Endodermal cell (in vitro differentiated cells): ENCODE measurements at regions not wholly inside any gene's neighbourhood (a gene's known extent, or its start where the extent isn't known, plus 50 kb on each side); places are given as distances from the start of the nearest gene placed in this dataset.

Source experiments
- DNase-seq: peaks from one replicate; pipeline ENCODE4 v3.0.0-alpha.2; 2017
- H3K27ac ChIP-seq: 2 replicates; pipeline ENCODE4 v1.5.1; 2013; ENCODE audit warnings: mild to moderate bottlenecking, low read depth, low read length, moderate library complexity
- H3K27me3 ChIP-seq: 2 replicates; pipeline ENCODE4 v1.6.1; 2013; ENCODE audit warnings: mild to moderate bottlenecking, low read length, moderate library complexity; ENCODE audit not compliant: insufficient read depth, control insufficient read depth, poor library complexity, severe bottlenecking
- H3K36me3 ChIP-seq: 2 replicates; pipeline ENCODE4 v1.7.0; 2013; ENCODE audit warnings: mild to moderate bottlenecking, low read length, moderate library complexity; ENCODE audit not compliant: control insufficient read depth, insufficient read depth
- H3K4me1 ChIP-seq: one replicate; pipeline ENCODE4 v1.7.0; 2013; ENCODE audit warnings: low read length; ENCODE audit not compliant: control insufficient read depth, insufficient read depth
- H3K4me3 ChIP-seq: 2 replicates; pipeline ENCODE4 v1.5.1; 2013; ENCODE audit warnings: mild to moderate bottlenecking, low read length, moderate library complexity
- H3K9ac ChIP-seq: 2 replicates; pipeline ENCODE4 v1.6.1; 2013; ENCODE audit warnings: mild to moderate bottlenecking, low read length, moderate library complexity; ENCODE audit not compliant: poor library complexity, severe bottlenecking; ENCODE audit errors: extremely low read depth
- H3K9me3 ChIP-seq: 2 replicates; pipeline ENCODE4 v1.6.1; 2013; ENCODE audit warnings: mild to moderate bottlenecking, low read length, moderate library complexity; ENCODE audit not compliant: control insufficient read depth
- H3K27ac Mint-ChIP-seq: 2 replicates; pipeline ENCODE4 v1.8.0; 2020; ENCODE audit warnings: mixed read lengths
- H3K27me3 Mint-ChIP-seq: 2 replicates; pipeline ENCODE4 v1.8.0; 2021; ENCODE audit warnings: mild to moderate bottlenecking, mixed read lengths; ENCODE audit not compliant: insufficient read depth
- H3K36me3 Mint-ChIP-seq: 2 replicates; pipeline ENCODE4 v1.8.0; 2020; ENCODE audit warnings: low read depth, mixed read lengths
- H3K4me1 Mint-ChIP-seq: 2 replicates; pipeline ENCODE4 v1.8.0; 2020; ENCODE audit warnings: mixed read lengths
- H3K4me3 Mint-ChIP-seq: 2 replicates; pipeline ENCODE4 v1.8.0; 2020; ENCODE audit warnings: mild to moderate bottlenecking, moderate library complexity, mixed read lengths
- H3K9me3 Mint-ChIP-seq: 2 replicates; pipeline ENCODE4 v1.8.0; 2020; ENCODE audit warnings: mild to moderate bottlenecking, mixed read lengths
- WGBS, 2 experiments: methylation state at CpG; one replicate each; pipeline versions ENCODE4 v1.1.5 to v1.1.7; 2013; ENCODE audit warnings: missing lambda C conversion rate in 2 of 2, mixed read lengths in 1 of 2; ENCODE audit not compliant: insufficient coverage in 1 of 2, insufficient read length in 1 of 2; 5-methylcytosine and 5-hydroxymethylcytosine counted together
- TF ChIP-seq, protein P1 (sequence below): fragments of 200-600 bp; sonication (generic); conservative IDR thresholded peaks from 2 replicates; pipeline ENCODE4 v1.5.0; 2021; ENCODE audit warnings: antibody characterized with exemption, mild to moderate bottlenecking

DNA sequence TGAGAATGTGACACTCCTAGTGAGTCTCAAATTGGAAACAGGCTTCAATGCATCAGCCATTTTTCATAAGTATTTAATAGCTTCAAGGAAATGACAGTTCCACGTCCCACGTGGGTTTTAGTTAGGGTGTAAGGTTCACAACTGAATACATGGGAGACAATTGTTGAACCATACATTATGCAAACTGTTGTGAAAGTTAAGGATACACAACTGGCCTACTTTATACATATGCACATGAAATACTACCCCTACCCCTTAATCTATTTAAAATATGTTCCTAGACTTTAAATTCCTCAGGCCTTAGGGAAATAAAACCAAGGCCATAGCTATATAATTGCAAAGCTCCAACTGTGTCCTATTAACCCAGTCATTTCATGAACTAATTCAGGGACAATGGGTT is 436.1 kb downstream of the BTBD3 start:
- no peak for DNase-seq
- Histone ChIP-seq H3K9me3 (no peaks in the 10 kb centered on the region), H3K36me3 (no peaks in the 10 kb centered on the region), H3K9ac (no peak overlapping the region), H3K27me3 (no peaks in the 10 kb centered on the region), H3K4me3 (no peak overlapping the region), H3K4me1 (no peaks in the 10 kb centered on the region), H3K27ac (no peak overlapping the region)
- no peaks in the 10 kb centered on the region for H3K9me3 Mint-ChIP-seq
- no peaks in the 10 kb centered on the region for H3K36me3 Mint-ChIP-seq
- TF ChIP-seq, protein P1, sequence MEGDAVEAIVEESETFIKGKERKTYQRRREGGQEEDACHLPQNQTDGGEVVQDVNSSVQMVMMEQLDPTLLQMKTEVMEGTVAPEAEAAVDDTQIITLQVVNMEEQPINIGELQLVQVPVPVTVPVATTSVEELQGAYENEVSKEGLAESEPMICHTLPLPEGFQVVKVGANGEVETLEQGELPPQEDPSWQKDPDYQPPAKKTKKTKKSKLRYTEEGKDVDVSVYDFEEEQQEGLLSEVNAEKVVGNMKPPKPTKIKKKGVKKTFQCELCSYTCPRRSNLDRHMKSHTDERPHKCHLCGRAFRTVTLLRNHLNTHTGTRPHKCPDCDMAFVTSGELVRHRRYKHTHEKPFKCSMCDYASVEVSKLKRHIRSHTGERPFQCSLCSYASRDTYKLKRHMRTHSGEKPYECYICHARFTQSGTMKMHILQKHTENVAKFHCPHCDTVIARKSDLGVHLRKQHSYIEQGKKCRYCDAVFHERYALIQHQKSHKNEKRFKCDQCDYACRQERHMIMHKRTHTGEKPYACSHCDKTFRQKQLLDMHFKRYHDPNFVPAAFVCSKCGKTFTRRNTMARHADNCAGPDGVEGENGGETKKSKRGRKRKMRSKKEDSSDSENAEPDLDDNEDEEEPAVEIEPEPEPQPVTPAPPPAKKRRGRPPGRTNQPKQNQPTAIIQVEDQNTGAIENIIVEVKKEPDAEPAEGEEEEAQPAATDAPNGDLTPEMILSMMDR, result no peak
- H3K4me3 Mint-ChIP-seq, result no peak overlapping the region
- 71% methylated on average over 2 of the region's 2 CpGs; no CpG with 5 or more reads in 1 of the 2 experiments for WGBS, 2 experiments
- H3K27me3 Mint-ChIP-seq, result no peaks in the 10 kb centered on the region
- H3K27ac Mint-ChIP-seq, result no peak overlapping the region
- peaks cover 8% of the 10 kb centered on the region for H3K4me1 Mint-ChIP-seq

DNA sequence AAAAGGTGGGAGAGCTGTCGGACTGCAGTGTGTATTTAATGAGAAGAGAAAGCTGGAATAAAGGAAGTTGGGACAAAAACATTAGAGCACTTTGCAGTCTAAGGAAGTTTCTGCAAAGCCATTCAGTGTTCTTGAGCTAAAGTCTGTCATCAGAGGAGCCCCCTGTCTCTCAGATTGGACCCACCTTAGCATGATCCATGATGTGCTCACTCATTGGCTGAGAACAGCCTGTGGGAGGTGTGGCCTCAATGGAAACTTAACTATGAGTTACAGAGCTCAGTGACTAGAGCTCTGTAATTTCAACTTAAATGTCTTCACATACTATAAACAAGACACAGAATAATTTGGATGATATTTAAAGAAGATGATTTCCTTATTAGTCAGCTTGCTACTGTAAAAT is 437.0 kb downstream of the BTBD3 start:
- WGBS, 2 experiments, result 86 to 95% methylated on average over 1 of the region's 1 CpG
- Histone ChIP-seq H3K27ac (no peak overlapping the region), H3K4me3 (no peak overlapping the region), H3K36me3 (no peaks in the 10 kb centered on the region), H3K27me3 (no peaks in the 10 kb centered on the region), H3K9ac (no peak overlapping the region), H3K9me3 (no peaks in the 10 kb centered on the region), H3K4me1 (no peaks in the 10 kb centered on the region)
- Mint-ChIP-seq H3K4me3 (no peak overlapping the region), H3K36me3 (no peaks in the 10 kb centered on the region), H3K9me3 (no peaks in the 10 kb centered on the region), H3K27me3 (no peaks in the 10 kb centered on the region), H3K4me1 (peaks cover 3% of the 10 kb centered on the region), H3K27ac (no peak overlapping the region)
- DNase-seq, result no peak
- TF ChIP-seq, protein P1, result no peak

DNA sequence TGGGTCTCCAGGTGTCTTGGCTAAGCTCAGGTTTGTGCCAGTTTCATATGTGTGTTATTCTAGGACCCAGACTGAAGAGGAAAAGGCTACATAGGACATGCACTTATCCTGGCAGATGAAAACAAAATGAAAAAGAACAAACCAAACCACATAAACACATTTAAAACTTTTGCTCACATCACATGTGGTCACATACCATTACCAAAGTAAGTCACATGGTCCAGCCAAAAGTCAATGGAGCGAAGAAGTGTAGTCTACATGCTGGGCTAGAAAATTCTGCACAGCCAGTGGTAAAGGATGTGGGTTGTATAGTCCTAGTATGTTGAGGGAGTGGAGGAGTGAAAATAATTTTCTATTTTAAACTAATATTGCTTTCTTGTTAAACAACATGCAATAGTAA is 437.5 kb downstream of the BTBD3 start:
- Histone ChIP-seq H3K27ac (no peak overlapping the region), H3K4me1 (no peaks in the 10 kb centered on the region), H3K36me3 (no peaks in the 10 kb centered on the region), H3K4me3 (no peak overlapping the region), H3K27me3 (no peaks in the 10 kb centered on the region), H3K9ac (no peak overlapping the region), H3K9me3 (no peaks in the 10 kb centered on the region)
- no peak for DNase-seq
- TF ChIP-seq, protein P1, result no peak
- H3K9me3 Mint-ChIP-seq, result peaks cover under 1% of the 10 kb centered on the region
- H3K36me3 Mint-ChIP-seq, result no peaks in the 10 kb centered on the region
- H3K4me1 Mint-ChIP-seq, result no peaks in the 10 kb centered on the region
- H3K27me3 Mint-ChIP-seq, result no peaks in the 10 kb centered on the region
- H3K27ac Mint-ChIP-seq, result no peak overlapping the region
- WGBS, 2 experiments, result 78% methylated on average over 1 of the region's 1 CpG; no CpG with 5 or more reads in 1 of the 2 experiments
- no peak overlapping the region for H3K4me3 Mint-ChIP-seq
